GM12878 (cell line): ENCODE measurements at regions not wholly inside any gene's neighbourhood (a gene's known extent, or its start where the extent isn't known, plus 50 kb on each side); places are given as distances from the start of the nearest gene placed in this dataset.

Experiments
- ATAC-seq: fragments of 200-7000 bp; cut with Tn5 transposase; 3 replicates; pipeline ENCODE4 v1.9.1; 2020; ENCODE audit warnings: mild to moderate bottlenecking, moderate library complexity
- BruUV-seq: library from RNA; stranded (reverse); fragments of 400-500 nt; replicated peaks from 2 replicates; lab custom pipeline; 2021; lab: Mats Ljungman, UMichigan
- CTCF ChIA-PET: fragments of 300-600 bp; sonication (Branson Sonifier 250); formaldehyde crosslinking; extraction: SDS; loops from one replicate; lab custom pipeline; 2021; ENCODE audit warnings: inconsistent platforms; lab: Yijun Ruan, JAX
- POLR2A ChIA-PET: fragments of 350-600 bp; formaldehyde crosslinking; extraction: SDS; loops from one replicate; lab custom pipeline; 2021; ENCODE audit warnings: inconsistent platforms; lab: Charles Lee
- RAD21 ChIA-PET: fragments of 300-600 bp; sonication (Branson Sonifier 250); formaldehyde crosslinking; loops from one replicate; lab custom pipeline; 2023; ENCODE audit warnings: antibody characterized with exemption; ENCODE audit not compliant: unreplicated experiment; lab: Charles Lee
- SMC1A ChIA-PET: fragments of 300-600 bp; sonication (Branson Sonifier 250); formaldehyde crosslinking; loops from one replicate; lab custom pipeline; 2023; ENCODE audit not compliant: unreplicated experiment, uncharacterized antibody; lab: Charles Lee
- DNase-seq: peaks from one replicate; pipeline ENCODE4 v3.0.0-alpha.2; 2011; ENCODE audit warnings: low read depth, low spot score
- FAIRE-seq: peaks from 3 replicates; lab custom pipeline; 2011; peaks lifted over from hg19 to GRCh38; lab: Jason Lieb, UNC
- H2AFZ ChIP-seq: 2 replicates; pipeline ENCODE4 v1.6.0; 2011; ENCODE audit warnings: low read depth, low read length, control low read depth; ENCODE audit not compliant: control insufficient read depth
- H3K27ac ChIP-seq: 2 replicates; pipeline ENCODE4 v1.5.1; 2011; ENCODE audit warnings: control low read depth; ENCODE audit not compliant: control insufficient read depth, insufficient read depth
- H3K27me3 ChIP-seq, 2 experiments: replicated peaks in 1 of 2; 2 replicates each; pipeline versions ENCODE4 v1.6.0 to v1.6.1; 2011; ENCODE audit warnings: low read length in 1 of 2; ENCODE audit not compliant: control insufficient read depth in 2 of 2, insufficient read depth in 2 of 2
- H3K36me3 ChIP-seq, 2 experiments: 2 replicates each; pipeline ENCODE4 v1.5.1; 2011; ENCODE audit warnings: low read length in 1 of 2; ENCODE audit not compliant: control insufficient read depth in 2 of 2, insufficient read depth in 2 of 2
- H3K4me1 ChIP-seq: 2 replicates; pipeline ENCODE4 v1.6.1; 2011; ENCODE audit warnings: mild to moderate bottlenecking, low read length, moderate library complexity, mixed read lengths; ENCODE audit not compliant: control insufficient read depth, insufficient read depth
- H3K4me2 ChIP-seq: 2 replicates; pipeline ENCODE4 v1.6.0; 2011; ENCODE audit warnings: control low read depth; ENCODE audit not compliant: control insufficient read depth, insufficient read depth
- H3K4me3 ChIP-seq: fragments of 200-600 bp; sonication (generic); 2 replicates; pipeline ENCODE4 v1.5.1; 2016
- H3K79me2 ChIP-seq: 2 replicates; pipeline ENCODE4 v1.6.0; 2011; ENCODE audit warnings: low read length; ENCODE audit not compliant: control insufficient read depth, insufficient read depth
- H3K9ac ChIP-seq: 2 replicates; pipeline ENCODE4 v1.8.0; 2011; ENCODE audit warnings: low read length, control low read depth, mixed read lengths; ENCODE audit not compliant: control insufficient read depth, insufficient read depth
- H3K9me3 ChIP-seq: replicated peaks from 3 replicates; pipeline ENCODE4 v1.5.1; 2011; ENCODE audit warnings: mild to moderate bottlenecking, low read length; ENCODE audit not compliant: control insufficient read depth, insufficient read depth
- H4K20me1 ChIP-seq: 2 replicates; pipeline ENCODE4 v1.6.0; 2011; ENCODE audit not compliant: control insufficient read depth, insufficient read depth
- CBX3 ChIP-seq: fragments of 200-600 bp; sonication (generic); IDR thresholded peaks from 2 replicates; pipeline ENCODE4 v1.6.1; 2016; ENCODE audit warnings: low read depth, borderline replicate concordance
- CHD1 ChIP-seq: IDR thresholded peaks from 2 replicates; pipeline ENCODE4 v1.6.1; 2012; ENCODE audit warnings: low read depth, low read length, improper control_type of control experiment
- NFXL1 ChIP-seq: fragments of 450-650 bp; IDR thresholded peaks from 2 replicates; pipeline ENCODE4 v1.6.1; 2017; ENCODE audit warnings: antibody characterized with exemption, mild to moderate bottlenecking, borderline replicate concordance
- POLR2A ChIP-seq: IDR thresholded peaks from 2 replicates; pipeline ENCODE4 v1.6.1; 2011; ENCODE audit warnings: low read depth, mild to moderate bottlenecking, low read length
- RAD51 ChIP-seq: fragments of 450-650 bp; IDR thresholded peaks from 2 replicates; pipeline ENCODE4 v1.6.1; 2016; ENCODE audit warnings: moderate library complexity, mild to moderate bottlenecking, inconsistent platforms
- RBBP5 ChIP-seq: fragments of 200-600 bp; sonication (generic); conservative IDR thresholded peaks from 2 replicates; pipeline ENCODE4 v1.6.1; 2016
- SMC3 ChIP-seq: IDR thresholded peaks from 2 replicates; pipeline ENCODE4 v1.6.1; 2011; ENCODE audit warnings: low read length, improper control_type of control experiment, borderline replicate concordance
- SPI1 ChIP-seq: IDR thresholded peaks from 2 replicates; pipeline ENCODE4 v1.6.1; 2011; ENCODE audit warnings: low read depth, mild to moderate bottlenecking, low read length, moderate library complexity, borderline replicate concordance; ENCODE audit not compliant: insufficient read depth
- YY1 ChIP-seq: IDR thresholded peaks from 2 replicates; pipeline ENCODE4 v1.6.1; 2011; ENCODE audit warnings: low read depth, mild to moderate bottlenecking, low read length
- WGBS: methylation state at CpG from one replicate; pipeline ENCODE4 v1.1.6; 2016; ENCODE audit warnings: low lambda C conversion rate; ENCODE audit not compliant: insufficient replicate concordance, insufficient coverage; ENCODE audit errors: missing lambda C conversion rate; 5-methylcytosine and 5-hydroxymethylcytosine counted together
- in situ Hi-C: fragments of 300-500 bp; cut with MboI; formaldehyde crosslinking; loops from 9 replicates; pipeline ENCODE4 v1.14.3; 2018; ENCODE audit warnings: mixed read lengths
- intact Hi-C: fragments of 100-400 bp; cut with micrococcal nuclease; formaldehyde crosslinking; loops from one replicate; pipeline ENCODE4 v1.14.2; 2022; ENCODE audit not compliant: unreplicated experiment
- TF ChIP-seq, protein P1 (sequence below): IDR thresholded peaks from 2 replicates; pipeline ENCODE4 v1.6.1; 2011; ENCODE audit warnings: borderline replicate concordance, low read depth, mild to moderate bottlenecking, moderate library complexity, mixed read lengths, low read length; ENCODE audit not compliant: insufficient read depth; ENCODE audit errors: extremely low read length
- TF ChIP-seq, protein P2 (sequence below): fragments of 450-650 bp; conservative IDR thresholded peaks from 2 replicates; pipeline ENCODE4 v1.6.1; 2017; ENCODE audit warnings: mild to moderate bottlenecking, moderate library complexity
- TF ChIP-seq, protein P3 (sequence below): fragments of 450-650 bp; IDR thresholded peaks from 2 replicates; pipeline ENCODE4 v1.6.1; 2018; ENCODE audit warnings: mild to moderate bottlenecking, low read depth, moderate library complexity; ENCODE audit not compliant: partially characterized antibody

- ATAC-seq, result no peak
- Histone ChIP-seq H3K79me2 (no peaks in the 10 kb centered on the region), H4K20me1 (no peaks in the 10 kb centered on the region), H3K4me3 (no peak overlapping the region), H3K9ac (no peak overlapping the region), H3K27ac (no peak overlapping the region), H2AFZ (no peak overlapping the region), H3K27me3 (no peaks in the 10 kb centered on the region), H3K36me3 (no peaks in the 10 kb centered on the region), H3K4me2 (no peak overlapping the region), H3K9me3 (no peaks in the 10 kb centered on the region), H3K4me1 (no peaks in the 10 kb centered on the region)
- no TSS peak for BruUV-seq
- ChIA-PET SMC1A (interaction anchor here (0.9 kb wide), 1 partner anchor 500 kb away, joined by 4 read pairs; no protein-coding TSS in a partner anchor), RAD21 (no interaction called here), POLR2A (no interaction called here), CTCF (no interaction called here)
- FAIRE-seq, result no peak
- TF ChIP-seq SPI1 (no peak), CHD1 (no peak), RAD51 (no peak), RBBP5 (no peak)
- TF ChIP-seq, protein P1, sequence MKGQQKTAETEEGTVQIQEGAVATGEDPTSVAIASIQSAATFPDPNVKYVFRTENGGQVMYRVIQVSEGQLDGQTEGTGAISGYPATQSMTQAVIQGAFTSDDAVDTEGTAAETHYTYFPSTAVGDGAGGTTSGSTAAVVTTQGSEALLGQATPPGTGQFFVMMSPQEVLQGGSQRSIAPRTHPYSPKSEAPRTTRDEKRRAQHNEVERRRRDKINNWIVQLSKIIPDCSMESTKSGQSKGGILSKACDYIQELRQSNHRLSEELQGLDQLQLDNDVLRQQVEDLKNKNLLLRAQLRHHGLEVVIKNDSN, result no peak
- WGBS, result 0% methylated on average over 1 of the region's 1 CpG
- DNase-seq, result no peak
- intact Hi-C loops, result no loop called here
- in situ Hi-C loops, result no loop called here
Observed at GRCh38 chr4:23635468-23635867, 254.4 kb downstream of the PPARGC1A start.

DNA sequence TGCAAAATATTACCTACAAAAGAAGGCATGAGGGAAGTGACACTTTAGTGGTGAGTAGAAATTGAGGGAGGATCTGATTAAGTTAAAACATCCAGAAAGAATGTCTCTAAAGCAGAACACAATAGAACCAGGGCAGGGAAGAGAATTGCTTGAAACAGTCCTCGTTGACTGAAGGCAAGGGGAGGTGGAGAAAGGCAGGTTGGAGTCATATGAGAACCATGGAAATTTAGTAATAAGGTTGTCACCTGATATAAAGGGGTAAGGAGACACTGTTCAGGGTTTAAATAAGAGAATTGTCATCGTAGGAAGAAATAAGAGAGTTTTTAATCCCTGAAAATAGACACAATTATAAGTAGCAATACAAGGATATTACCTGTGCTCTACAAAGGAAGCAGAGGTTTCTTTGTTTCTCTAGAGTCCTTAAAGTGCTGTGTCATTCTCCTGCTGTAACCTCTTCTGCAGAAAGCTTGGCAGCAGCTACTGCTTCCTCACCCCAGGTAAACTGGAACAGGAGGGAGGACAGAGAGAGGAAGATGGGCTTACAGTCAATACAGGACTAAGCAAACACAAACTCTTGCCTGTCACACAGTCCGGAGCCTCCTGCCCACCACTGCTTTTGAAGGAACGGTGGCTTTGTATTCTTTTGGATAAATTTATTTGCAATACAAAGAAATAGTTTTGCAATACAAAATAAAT, 258.4 kb downstream of the PPARGC1A start:
- intact Hi-C loops, result no loop called here
- no peak overlapping the region for H3K27ac ChIP-seq
- BruUV-seq, result no TSS peak
- no peak for TF ChIP-seq YY1
- TF ChIP-seq CBX3, result no peak
- TF ChIP-seq RAD51, result no peak
- no peak for TF ChIP-seq POLR2A
- no peak for TF ChIP-seq NFXL1
- TF ChIP-seq, protein P2, sequence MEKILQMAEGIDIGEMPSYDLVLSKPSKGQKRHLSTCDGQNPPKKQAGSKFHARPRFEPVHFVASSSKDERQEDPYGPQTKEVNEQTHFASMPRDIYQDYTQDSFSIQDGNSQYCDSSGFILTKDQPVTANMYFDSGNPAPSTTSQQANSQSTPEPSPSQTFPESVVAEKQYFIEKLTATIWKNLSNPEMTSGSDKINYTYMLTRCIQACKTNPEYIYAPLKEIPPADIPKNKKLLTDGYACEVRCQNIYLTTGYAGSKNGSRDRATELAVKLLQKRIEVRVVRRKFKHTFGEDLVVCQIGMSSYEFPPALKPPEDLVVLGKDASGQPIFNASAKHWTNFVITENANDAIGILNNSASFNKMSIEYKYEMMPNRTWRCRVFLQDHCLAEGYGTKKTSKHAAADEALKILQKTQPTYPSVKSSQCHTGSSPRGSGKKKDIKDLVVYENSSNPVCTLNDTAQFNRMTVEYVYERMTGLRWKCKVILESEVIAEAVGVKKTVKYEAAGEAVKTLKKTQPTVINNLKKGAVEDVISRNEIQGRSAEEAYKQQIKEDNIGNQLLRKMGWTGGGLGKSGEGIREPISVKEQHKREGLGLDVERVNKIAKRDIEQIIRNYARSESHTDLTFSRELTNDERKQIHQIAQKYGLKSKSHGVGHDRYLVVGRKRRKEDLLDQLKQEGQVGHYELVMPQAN, result no peak
- TF ChIP-seq, protein P3, sequence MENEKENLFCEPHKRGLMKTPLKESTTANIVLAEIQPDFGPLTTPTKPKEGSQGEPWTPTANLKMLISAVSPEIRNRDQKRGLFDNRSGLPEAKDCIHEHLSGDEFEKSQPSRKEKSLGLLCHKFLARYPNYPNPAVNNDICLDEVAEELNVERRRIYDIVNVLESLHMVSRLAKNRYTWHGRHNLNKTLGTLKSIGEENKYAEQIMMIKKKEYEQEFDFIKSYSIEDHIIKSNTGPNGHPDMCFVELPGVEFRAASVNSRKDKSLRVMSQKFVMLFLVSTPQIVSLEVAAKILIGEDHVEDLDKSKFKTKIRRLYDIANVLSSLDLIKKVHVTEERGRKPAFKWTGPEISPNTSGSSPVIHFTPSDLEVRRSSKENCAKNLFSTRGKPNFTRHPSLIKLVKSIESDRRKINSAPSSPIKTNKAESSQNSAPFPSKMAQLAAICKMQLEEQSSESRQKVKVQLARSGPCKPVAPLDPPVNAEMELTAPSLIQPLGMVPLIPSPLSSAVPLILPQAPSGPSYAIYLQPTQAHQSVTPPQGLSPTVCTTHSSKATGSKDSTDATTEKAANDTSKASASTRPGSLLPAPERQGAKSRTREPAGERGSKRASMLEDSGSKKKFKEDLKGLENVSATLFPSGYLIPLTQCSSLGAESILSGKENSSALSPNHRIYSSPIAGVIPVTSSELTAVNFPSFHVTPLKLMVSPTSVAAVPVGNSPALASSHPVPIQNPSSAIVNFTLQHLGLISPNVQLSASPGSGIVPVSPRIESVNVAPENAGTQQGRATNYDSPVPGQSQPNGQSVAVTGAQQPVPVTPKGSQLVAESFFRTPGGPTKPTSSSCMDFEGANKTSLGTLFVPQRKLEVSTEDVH, result no peak
- no peak for TF ChIP-seq SMC3

More for the DNA sequence above, 258.4 kb downstream of the PPARGC1A start:
- Histone ChIP-seq H3K9ac (no peak overlapping the region), H4K20me1 (no peaks in the 10 kb centered on the region), H3K36me3 (no peaks in the 10 kb centered on the region), H2AFZ (no peak overlapping the region), H3K9me3 (no peaks in the 10 kb centered on the region), H3K4me1 (no peaks in the 10 kb centered on the region), H3K79me2 (no peaks in the 10 kb centered on the region), H3K4me2 (no peak overlapping the region), H3K4me3 (no peak overlapping the region), H3K27me3 (no peaks in the 10 kb centered on the region)
- ChIA-PET CTCF (interaction anchor here (0.9 kb wide), 1 partner anchor 17 kb away, joined by 3 read pairs; no protein-coding TSS in a partner anchor), RAD21 (no interaction called here), SMC1A (no interaction called here), POLR2A (no interaction called here)
- ATAC-seq (no peak), DNase-seq (no peak), FAIRE-seq (no peak)
- in situ Hi-C loops, result no loop called here
- WGBS, result 2% methylated on average over 4 of the region's 4 CpGs
